Dendritic cell treated with granulocyte-macrophage colony-stimulating factor and Interleukin-4, amounts not matched to agents 40 ng/mL and 50 ng/mL, for 4 days (primary cell): ENCODE measurements at regions not wholly inside any gene's neighbourhood (a gene's known extent, or its start where the extent isn't known, plus 50 kb on each side); places are given as distances from the start of the nearest gene placed in this dataset.
"Not testable (repeated sequence)": the region's sequence is repeated elsewhere in the genome, so short reads cannot be mapped to it uniquely, and the experiment has no call there.

Experiments used
- H3K27ac Mint-ChIP-seq: one replicate; pipeline ENCODE4 v1.8.0; 2022; ENCODE audit warnings: mild to moderate bottlenecking, mixed read lengths
- H3K27me3 Mint-ChIP-seq: one replicate; pipeline ENCODE4 v1.8.0; 2022; ENCODE audit warnings: mild to moderate bottlenecking, mixed read lengths
- H3K36me3 Mint-ChIP-seq: one replicate; pipeline ENCODE4 v1.8.0; 2022; ENCODE audit warnings: low read depth, mixed read lengths
- H3K4me1 Mint-ChIP-seq: one replicate; pipeline ENCODE4 v1.8.0; 2022; ENCODE audit warnings: low read depth, mixed read lengths
- H3K4me3 Mint-ChIP-seq: one replicate; pipeline ENCODE4 v1.8.0; 2022; ENCODE audit warnings: mild to moderate bottlenecking, moderate library complexity, mixed read lengths
- H3K9me3 Mint-ChIP-seq: one replicate; pipeline ENCODE4 v1.8.0; 2022; ENCODE audit warnings: mixed read lengths
- intact Hi-C: fragments of 100-400 bp; cut with micrococcal nuclease; formaldehyde crosslinking; loops from one replicate; pipeline ENCODE4 v1.15.0; 2022

DNA sequence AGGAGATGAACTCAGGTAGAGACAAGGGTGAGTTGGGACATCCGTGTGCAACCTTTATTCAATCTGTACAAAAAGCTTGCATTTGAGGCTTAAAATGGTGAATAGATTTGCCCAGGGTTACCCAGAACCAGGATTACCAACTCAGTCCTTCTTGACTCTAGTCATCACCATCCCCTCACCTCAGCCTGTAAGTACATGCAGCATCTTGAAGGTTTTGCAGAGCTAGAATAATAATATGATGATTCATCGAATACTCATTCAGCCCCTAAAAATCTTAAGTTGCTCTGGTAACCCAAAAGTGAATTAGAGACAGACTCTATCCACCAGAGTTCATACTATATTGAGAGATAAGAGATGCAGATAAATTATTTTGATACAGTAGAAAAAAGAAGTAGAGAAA, 90.3 kb downstream of the NKX2-1 start:
- Mint-ChIP-seq H3K27me3 (no peaks in the 10 kb centered on the region), H3K4me3 (no peak overlapping the region), H3K27ac (no peak overlapping the region), H3K4me1 (no peaks in the 10 kb centered on the region), H3K36me3 (no peaks in the 10 kb centered on the region), H3K9me3 (no peaks in the 10 kb centered on the region)
- intact Hi-C loops, result no loop called here

DNA sequence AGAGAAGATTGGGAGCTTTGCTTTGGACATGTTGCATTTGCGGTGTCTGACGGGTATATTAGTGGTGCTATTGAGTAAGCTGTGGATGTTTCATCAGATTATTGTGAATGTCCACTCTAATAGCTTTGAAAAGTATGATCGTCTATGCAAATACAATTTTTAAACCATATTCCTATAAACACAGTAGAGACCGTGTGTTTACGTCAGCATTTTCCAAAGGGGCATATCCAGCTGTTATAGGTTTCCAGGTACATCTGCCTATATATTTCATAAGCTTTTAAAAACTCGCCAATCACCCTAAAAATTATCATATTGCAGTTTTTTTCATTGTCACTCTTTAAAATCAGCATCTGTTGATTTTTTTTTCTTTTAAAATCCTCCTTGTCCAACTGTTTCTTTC, 91.7 kb downstream of the NKX2-1 start:
- Mint-ChIP-seq H3K27me3 (no peaks in the 10 kb centered on the region), H3K4me1 (no peaks in the 10 kb centered on the region), H3K9me3 (no peaks in the 10 kb centered on the region), H3K27ac (no peak overlapping the region), H3K4me3 (no peak overlapping the region), H3K36me3 (no peaks in the 10 kb centered on the region)
- intact Hi-C loops, result no loop called here

DNA sequence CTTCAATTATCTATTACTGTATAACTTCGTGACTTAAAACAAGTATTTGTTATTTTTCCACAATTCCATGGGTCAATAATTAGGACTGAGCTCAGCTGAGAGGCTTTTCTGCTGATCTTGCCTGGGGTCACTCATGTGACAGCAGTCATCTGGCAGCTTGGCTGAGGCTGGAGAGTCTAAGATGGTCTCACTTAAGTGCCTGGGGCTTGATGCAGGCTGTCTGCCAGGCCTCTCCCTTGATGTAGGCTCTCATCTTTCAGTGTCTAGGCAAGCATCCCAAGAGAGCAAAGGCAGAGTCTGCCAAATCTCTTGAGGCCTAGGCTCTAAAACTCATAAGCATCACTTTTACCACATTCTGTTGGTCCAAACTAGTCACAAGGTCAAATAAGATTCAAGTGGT, 93.2 kb downstream of the NKX2-1 start:
- Mint-ChIP-seq H3K4me3 (no peak overlapping the region), H3K36me3 (no peaks in the 10 kb centered on the region), H3K9me3 (no peaks in the 10 kb centered on the region), H3K4me1 (no peaks in the 10 kb centered on the region), H3K27ac (no peak overlapping the region), H3K27me3 (no peaks in the 10 kb centered on the region)
- intact Hi-C loops, result no loop called here

DNA sequence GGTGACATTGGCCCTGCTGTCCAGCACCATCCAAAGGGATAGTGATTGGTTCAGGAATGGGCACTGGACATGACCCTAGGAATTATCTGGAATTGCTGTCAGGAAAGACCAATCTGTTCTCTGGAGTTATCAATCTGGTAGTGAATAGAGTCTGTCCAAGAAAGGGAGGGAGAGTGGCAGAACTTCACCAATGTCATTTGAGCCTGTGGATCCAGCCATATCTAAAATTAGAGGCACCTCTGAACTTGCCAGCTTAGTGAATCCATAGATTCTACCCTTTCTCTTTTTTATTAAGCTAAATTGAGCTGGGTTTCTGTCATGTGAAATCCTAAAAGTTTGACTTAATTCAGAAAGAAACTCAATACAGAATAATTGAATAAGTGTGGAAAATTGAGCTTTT, 93.9 kb downstream of the NKX2-1 start:
- intact Hi-C loops, result no loop called here
- Mint-ChIP-seq H3K36me3 (no peaks in the 10 kb centered on the region), H3K4me1 (no peaks in the 10 kb centered on the region), H3K9me3 (no peaks in the 10 kb centered on the region), H3K27ac (no peak overlapping the region), H3K27me3 (no peaks in the 10 kb centered on the region), H3K4me3 (no peak overlapping the region)

DNA sequence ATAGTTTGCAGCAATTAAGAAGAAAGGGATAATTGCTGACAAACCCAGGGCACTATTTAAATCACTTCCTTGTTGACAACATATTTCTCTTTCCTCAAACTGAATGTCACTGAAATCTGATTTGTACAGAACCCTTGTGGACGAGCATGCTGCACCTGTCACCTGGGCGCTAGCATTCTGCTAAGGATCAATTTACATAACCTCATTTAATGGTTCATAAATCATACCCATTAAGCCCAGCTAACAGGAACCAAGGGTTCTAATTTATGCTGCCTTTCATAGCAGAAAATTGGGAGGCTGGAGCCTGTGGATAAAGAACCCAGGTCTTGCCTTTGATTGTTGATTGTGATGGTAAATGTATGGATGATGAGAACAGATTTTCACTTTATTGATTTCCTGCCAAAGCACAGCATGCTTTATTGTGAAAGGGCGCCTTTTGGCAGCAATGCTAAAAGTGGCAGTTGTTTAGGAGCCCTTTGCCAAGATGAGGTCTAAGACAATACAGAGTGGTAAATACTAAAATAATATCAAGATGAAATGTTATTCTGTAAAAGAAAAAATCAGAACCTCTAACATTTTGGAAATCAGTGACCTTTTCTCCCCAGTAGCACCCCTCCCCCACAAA, 95.4 kb downstream of the NKX2-1 start:
- Mint-ChIP-seq H3K27ac (no peak overlapping the region), H3K9me3 (no peaks in the 10 kb centered on the region), H3K4me1 (no peaks in the 10 kb centered on the region), H3K36me3 (no peaks in the 10 kb centered on the region), H3K4me3 (no peak overlapping the region), H3K27me3 (no peaks in the 10 kb centered on the region)
- intact Hi-C loops, result no loop called here

DNA sequence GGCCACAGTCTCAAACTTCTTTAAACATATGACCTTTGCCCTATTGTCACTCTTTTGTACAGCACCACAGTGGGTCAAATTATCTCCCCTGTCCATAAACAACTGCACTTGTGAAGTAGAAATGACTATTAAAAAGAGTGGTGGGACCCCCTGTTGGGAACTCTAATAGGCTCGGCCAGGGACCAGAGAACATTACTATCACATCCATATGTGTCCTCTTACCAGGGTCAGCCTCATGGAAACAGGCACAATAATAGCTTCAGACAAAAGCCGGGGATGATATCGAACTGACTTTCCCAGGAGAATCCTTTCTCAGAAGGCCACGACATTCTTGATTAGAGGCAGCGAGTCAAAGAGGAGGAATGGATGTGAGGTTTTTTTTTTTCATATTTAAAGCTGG, 96.6 kb downstream of the NKX2-1 start:
- Mint-ChIP-seq H3K4me1 (no peaks in the 10 kb centered on the region), H3K27me3 (no peaks in the 10 kb centered on the region), H3K4me3 (no peak overlapping the region), H3K27ac (no peak overlapping the region), H3K9me3 (no peaks in the 10 kb centered on the region), H3K36me3 (no peaks in the 10 kb centered on the region)
- intact Hi-C loops, result no loop called here

DNA sequence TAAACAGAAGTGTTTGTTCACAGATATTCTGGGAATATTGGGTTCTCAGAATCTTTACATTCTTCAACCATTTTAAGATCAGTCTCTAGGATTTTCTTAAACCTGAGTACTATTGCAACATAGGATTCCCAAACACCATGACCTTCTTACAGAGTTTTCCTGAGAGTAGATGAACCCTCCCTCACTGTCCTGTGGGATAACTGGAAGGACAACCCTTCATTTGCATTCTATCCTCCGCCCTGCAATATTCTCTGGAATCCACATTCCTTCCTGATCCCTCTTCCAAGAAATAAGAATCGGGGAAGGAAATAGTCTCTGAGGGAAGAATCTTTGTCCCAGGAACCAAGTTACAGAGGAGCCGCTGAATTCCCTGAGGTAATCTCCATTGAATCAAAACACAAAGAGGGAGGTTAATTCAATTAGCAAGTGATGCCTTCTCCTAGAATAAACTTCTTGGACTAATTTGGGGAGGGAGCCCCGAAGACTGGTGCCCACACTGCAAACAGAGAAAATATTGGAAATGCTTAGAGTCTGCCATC, 99.8 kb upstream of the MBIP start:
- Mint-ChIP-seq H3K9me3 (peaks cover 15% of the 10 kb centered on the region), H3K4me1 (no peaks in the 10 kb centered on the region), H3K4me3 (no peak overlapping the region), H3K27me3 (no peaks in the 10 kb centered on the region), H3K36me3 (no peaks in the 10 kb centered on the region), H3K27ac (no peak overlapping the region)
- intact Hi-C loops, result no loop called here

DNA sequence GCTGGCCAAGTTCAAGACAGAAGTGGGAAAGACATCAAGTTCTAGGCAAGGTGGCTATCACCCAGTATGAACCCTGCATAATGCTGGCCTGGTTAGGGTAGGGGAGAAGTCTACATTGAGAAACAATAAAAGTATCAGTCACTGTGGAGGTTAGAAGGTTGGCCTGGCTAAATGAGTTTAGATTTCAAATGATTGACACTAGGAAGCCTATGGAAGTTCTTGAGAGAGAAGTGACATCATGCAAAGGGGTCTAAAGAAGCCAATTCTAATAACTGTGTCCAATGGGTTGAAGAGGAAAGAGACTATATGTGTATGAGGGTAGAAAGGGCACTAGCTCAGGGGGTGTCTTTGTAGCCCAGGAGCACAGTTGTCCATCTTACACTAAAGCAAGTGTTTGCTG, 98.5 kb upstream of the MBIP start:
- intact Hi-C loops, result no loop called here
- no peak overlapping the region for H3K27ac Mint-ChIP-seq
- H3K9me3 Mint-ChIP-seq, result peaks cover 18% of the 10 kb centered on the region

DNA sequence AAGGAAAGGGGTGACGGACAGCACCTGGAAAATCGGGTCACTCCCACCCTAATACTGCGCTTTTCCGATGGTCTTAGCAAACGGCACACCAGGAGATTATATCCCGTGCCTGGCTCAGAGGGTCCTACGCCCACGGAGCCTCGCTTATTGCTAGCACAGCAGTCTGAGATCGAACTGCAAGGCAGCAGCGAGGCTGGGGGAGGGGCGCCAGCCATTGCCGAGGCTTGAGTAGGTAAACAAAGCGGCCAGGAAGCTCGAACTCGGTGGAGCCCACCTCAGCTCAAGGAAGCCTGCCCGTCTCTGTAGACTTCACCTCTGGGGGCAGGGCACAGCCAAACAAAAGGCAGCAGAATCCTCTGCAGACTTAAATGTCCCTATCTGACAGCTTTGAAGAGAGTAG, 91.5 kb upstream of the MBIP start:
- H3K4me3 Mint-ChIP-seq, H3K4me1 Mint-ChIP-seq, H3K27me3 Mint-ChIP-seq, H3K36me3 Mint-ChIP-seq, H3K27ac Mint-ChIP-seq, intact Hi-C loops: not testable (repeated sequence)
- peaks cover 50% of the 10 kb centered on the region for H3K9me3 Mint-ChIP-seq

More for the DNA sequence above, 98.5 kb upstream of the MBIP start:
- H3K36me3 Mint-ChIP-seq, result no peaks in the 10 kb centered on the region
- no peaks in the 10 kb centered on the region for H3K27me3 Mint-ChIP-seq
- no peaks in the 10 kb centered on the region for H3K4me1 Mint-ChIP-seq
- no peak overlapping the region for H3K4me3 Mint-ChIP-seq

DNA sequence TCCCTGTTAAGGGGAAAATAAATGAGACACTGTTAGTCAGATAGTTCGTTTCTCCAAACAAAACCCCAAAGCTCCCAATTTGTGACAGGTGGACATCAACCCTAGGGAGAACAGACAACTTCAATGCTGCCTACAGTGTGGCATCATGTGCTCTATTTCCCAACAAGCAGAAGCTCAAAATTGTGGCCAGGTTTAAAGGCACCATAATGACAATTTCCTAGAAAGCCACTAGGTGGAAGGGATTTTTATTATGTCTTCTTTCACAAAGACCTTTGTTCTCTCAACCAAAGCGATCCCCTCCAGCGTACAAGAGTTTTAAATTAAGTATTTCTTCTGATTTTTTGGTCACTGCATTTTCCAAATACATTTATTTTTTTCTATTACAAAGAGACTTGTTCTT, 88.0 kb upstream of the MBIP start:
- intact Hi-C loops, result no loop called here
- Mint-ChIP-seq H3K4me1 (no peaks in the 10 kb centered on the region), H3K27me3 (peaks cover 3% of the 10 kb centered on the region)

DNA sequence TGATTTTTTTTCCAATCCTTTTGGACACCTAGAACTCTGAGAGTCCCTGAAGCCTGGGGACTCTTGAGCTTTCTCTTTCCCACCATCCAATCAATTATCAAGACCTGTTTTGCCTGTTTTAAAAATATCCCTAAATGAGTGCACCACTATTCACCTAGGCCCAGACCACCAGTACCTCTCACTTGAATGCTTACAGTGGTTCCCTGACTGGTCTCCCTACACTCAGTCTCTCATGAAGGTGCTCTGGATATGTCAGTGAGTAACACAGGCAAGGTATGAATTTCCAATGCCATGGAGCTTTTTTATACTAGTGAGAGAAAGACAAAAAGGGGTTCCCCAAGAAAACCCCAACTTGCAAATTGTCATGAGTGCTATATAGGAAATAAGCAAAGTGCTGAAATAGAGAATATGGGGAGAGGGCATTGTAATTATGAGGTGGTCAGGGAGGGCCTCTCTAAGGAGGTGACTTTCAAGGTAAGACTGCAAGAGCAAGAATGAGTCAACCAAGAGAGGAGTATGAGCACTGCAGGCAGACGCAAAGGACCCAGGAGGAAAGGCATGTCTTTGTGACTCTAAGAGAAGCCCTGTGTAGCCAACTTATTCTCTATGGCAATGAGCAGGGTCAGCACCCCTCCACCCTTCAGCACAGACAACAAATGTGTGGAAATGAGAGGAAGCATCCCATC, 85.3 kb upstream of the MBIP start:
- intact Hi-C loops, result no loop called here

More for the DNA sequence above, 88.0 kb upstream of the MBIP start:
- no peak overlapping the region for H3K27ac Mint-ChIP-seq
- no peak overlapping the region for H3K4me3 Mint-ChIP-seq
- no peaks in the 10 kb centered on the region for H3K36me3 Mint-ChIP-seq
- peaks cover 31% of the 10 kb centered on the region for H3K9me3 Mint-ChIP-seq

DNA sequence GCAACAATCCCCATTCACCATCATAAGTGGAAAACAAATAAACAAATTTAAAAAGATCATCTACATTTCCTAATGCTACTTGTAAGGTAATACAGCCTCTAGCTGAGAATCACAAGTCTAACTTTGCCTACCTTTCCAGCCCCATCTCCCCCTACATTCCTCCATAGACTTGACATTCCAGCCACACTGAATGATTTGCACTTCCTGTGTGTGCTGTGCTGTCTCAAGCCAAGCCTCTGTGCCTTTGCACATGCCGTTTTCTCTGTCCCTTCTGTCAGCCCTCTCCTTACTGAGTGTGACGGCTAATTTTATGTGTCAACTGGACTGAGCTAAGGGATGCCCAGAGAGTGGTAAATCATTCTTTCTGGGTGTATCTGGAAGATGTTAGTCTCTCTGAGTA, 82.4 kb upstream of the MBIP start:
- H3K4me1 Mint-ChIP-seq, result no peaks in the 10 kb centered on the region
- intact Hi-C loops, result no loop called here

More for the DNA sequence above, 85.3 kb upstream of the MBIP start:
- no peak overlapping the region for H3K4me3 Mint-ChIP-seq
- H3K4me1 Mint-ChIP-seq, result no peaks in the 10 kb centered on the region
- peaks cover 6% of the 10 kb centered on the region for H3K9me3 Mint-ChIP-seq
- H3K27ac Mint-ChIP-seq, result no peak overlapping the region
- H3K27me3 Mint-ChIP-seq, result peaks cover 3% of the 10 kb centered on the region
- no peaks in the 10 kb centered on the region for H3K36me3 Mint-ChIP-seq

DNA sequence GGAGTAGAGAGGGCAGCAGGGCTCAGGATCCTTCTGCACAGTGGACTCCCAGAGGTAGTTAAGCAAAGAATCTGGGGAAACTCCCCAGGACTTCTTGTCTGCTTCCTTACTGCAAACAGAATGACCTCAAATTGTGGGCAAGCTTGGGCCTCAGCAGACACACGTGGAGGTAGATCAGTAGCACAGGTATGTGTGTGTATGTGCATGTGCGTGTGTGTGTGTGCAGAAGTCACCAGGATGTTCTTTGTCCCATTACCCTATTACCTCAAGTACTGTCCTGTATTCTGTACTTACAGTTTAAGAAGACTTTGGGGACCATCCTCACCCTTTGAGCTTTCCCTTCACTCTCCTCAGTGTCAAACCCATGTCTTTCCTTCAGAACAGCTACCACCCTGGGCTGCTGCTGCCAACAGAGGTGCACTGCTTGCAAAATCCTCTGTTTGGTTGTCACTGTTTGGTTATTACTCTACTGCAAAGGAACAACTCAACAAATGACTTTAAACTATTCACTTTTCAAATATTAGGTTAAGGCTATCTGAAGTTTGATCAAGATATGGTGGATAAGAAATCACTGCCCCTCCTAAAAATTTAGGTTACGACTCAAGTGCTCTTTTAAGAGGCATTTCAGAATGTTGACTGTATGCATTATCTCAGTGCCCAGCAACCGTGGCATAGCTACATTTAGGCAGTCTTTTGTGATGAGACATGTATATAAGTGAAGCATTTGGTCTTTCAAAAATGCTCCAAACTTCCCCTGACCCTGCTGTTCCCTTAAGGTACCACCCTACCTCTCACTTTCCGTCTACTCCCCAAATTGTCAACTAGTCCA, 78.2 kb upstream of the MBIP start:
- no peak overlapping the region for H3K27ac Mint-ChIP-seq
- intact Hi-C loops, result no loop called here
- no peaks in the 10 kb centered on the region for H3K4me1 Mint-ChIP-seq
- no peaks in the 10 kb centered on the region for H3K27me3 Mint-ChIP-seq
- H3K9me3 Mint-ChIP-seq, result no peaks in the 10 kb centered on the region
- no peak overlapping the region for H3K4me3 Mint-ChIP-seq
- H3K36me3 Mint-ChIP-seq, result no peaks in the 10 kb centered on the region

More for the DNA sequence above, 82.4 kb upstream of the MBIP start:
- no peaks in the 10 kb centered on the region for H3K36me3 Mint-ChIP-seq
- no peaks in the 10 kb centered on the region for H3K9me3 Mint-ChIP-seq
- no peak overlapping the region for H3K27ac Mint-ChIP-seq
- H3K27me3 Mint-ChIP-seq, result peaks cover 3% of the 10 kb centered on the region
- H3K4me3 Mint-ChIP-seq, result no peak overlapping the region

DNA sequence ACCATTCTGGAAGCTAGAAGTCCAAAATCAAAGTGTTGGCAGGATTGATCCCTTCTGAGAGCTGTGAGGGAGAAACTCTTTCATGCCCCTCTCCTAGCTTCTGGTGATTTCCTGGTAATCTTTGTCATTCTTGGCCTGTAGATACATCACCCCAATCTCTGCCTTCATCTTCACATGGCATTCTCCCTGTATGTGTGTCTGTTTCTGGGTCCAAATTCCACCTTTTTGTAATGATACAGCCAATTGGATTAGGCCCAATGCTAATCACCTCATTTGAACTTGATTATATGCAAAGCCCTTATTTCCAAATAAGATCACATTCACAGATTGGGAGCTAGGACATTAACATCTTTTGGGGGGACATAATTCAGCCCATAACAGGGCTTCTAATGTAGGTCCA, 76.9 kb upstream of the MBIP start:
- H3K27me3 Mint-ChIP-seq, result no peaks in the 10 kb centered on the region
- H3K27ac Mint-ChIP-seq, result no peak overlapping the region
- no peak overlapping the region for H3K4me3 Mint-ChIP-seq
- H3K9me3 Mint-ChIP-seq, result no peaks in the 10 kb centered on the region
- no peaks in the 10 kb centered on the region for H3K4me1 Mint-ChIP-seq
- H3K36me3 Mint-ChIP-seq, result no peaks in the 10 kb centered on the region
- intact Hi-C loops, result no loop called here
